Lower leg skin (tissue), 4 donors: ENCODE measurements at regions not wholly inside any gene's neighbourhood (a gene's known extent, or its start where the extent isn't known, plus 50 kb on each side); places are given as distances from the start of the nearest gene placed in this dataset.

ENCODE experiments used
- DNase-seq, 2 donors: peaks; one replicate each; pipeline ENCODE4 v3.0.0-alpha.2; 2019; ENCODE audit warnings: low spot score in 2 of 2
- H3K4me3 ChIP-seq: fragments of 200-600 bp; sonication (generic); 2 replicates; pipeline ENCODE4 v1.5.1; 2017; ENCODE audit warnings: mild to moderate bottlenecking, low read depth; ENCODE audit not compliant: poor library complexity, severe bottlenecking
- POLR2A ChIP-seq, 2 donors: fragments of 450-650 bp; IDR thresholded peaks; one replicate each; pipeline ENCODE4 v1.6.1; 2016 to 2017; ENCODE audit warnings: antibody characterized with exemption in 2 of 2, mild to moderate bottlenecking in 1 of 2, moderate library complexity in 1 of 2
- WGBS, 2 donors: methylation state at CpG; one replicate each; pipeline ENCODE4 v1.1.5; 2018; 5-methylcytosine and 5-hydroxymethylcytosine counted together
- intact Hi-C: fragments of 100-400 bp; cut with DNase I; formaldehyde crosslinking; loops from one replicate; pipeline ENCODE4 v1.15.0; 2023; ENCODE audit warnings: low total_unique reads
- TF ChIP-seq, protein P1 (sequence below), 3 donors: fragments of 450-650 bp; IDR thresholded peaks; one replicate each; pipeline ENCODE4 v1.5.1; 2016; ENCODE audit warnings: antibody characterized with exemption in 3 of 3, mild to moderate bottlenecking in 3 of 3, moderate library complexity in 2 of 3

DNA sequence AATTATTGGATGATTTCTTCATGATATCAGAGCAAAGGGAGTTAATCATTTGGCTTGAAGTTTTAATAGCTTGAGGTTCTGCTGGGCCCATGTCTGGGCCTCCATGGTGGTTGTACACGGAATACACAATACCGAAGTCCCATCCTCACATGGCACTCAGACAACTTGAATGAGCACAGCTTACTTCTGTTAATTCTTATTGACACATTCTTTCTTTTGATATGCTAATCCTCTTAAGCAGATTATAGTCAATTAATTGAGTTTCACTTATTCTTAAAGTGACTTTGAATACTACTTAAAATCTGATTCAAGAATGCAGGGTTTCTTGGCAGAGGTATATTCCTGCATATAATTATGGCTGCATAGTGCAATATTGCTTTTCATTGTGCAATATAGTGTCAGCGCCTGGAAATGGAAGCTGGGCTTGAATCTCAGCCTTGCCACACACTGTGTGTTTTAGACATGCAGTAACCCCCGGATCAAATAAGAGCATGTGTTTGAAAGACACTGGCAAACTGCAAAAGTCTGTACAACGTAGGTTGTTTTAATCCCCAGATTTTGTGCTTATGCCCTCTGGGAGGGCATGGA is 543.5 kb upstream of the ADARB2 start:
- TF ChIP-seq, protein P1, sequence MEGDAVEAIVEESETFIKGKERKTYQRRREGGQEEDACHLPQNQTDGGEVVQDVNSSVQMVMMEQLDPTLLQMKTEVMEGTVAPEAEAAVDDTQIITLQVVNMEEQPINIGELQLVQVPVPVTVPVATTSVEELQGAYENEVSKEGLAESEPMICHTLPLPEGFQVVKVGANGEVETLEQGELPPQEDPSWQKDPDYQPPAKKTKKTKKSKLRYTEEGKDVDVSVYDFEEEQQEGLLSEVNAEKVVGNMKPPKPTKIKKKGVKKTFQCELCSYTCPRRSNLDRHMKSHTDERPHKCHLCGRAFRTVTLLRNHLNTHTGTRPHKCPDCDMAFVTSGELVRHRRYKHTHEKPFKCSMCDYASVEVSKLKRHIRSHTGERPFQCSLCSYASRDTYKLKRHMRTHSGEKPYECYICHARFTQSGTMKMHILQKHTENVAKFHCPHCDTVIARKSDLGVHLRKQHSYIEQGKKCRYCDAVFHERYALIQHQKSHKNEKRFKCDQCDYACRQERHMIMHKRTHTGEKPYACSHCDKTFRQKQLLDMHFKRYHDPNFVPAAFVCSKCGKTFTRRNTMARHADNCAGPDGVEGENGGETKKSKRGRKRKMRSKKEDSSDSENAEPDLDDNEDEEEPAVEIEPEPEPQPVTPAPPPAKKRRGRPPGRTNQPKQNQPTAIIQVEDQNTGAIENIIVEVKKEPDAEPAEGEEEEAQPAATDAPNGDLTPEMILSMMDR (IDR thresholded peaks at IDR 0.05), result no peak
- no peak for TF ChIP-seq POLR2A (IDR thresholded peaks at IDR 0.05)
- no peak overlapping the region for H3K4me3 ChIP-seq
- WGBS, 2 donors, result 63 to 66% methylated on average over 5 of the region's 5 CpGs
- no peak for DNase-seq
- intact Hi-C loops, result no loop called here

- H3K4me3 ChIP-seq, result no peak overlapping the region
- 69 to 76% methylated on average over 4 of the region's 4 CpGs for WGBS, 2 donors
- no peak for DNase-seq
- TF ChIP-seq, protein P1 (IDR thresholded peaks at IDR 0.05), result no peak
- TF ChIP-seq POLR2A (IDR thresholded peaks at IDR 0.05), result no peak
- intact Hi-C loops, result no loop called here
These were observed 542.4 kb upstream of the ADARB2 start for GRCh38 chr10:2279711-2280110.

DNA sequence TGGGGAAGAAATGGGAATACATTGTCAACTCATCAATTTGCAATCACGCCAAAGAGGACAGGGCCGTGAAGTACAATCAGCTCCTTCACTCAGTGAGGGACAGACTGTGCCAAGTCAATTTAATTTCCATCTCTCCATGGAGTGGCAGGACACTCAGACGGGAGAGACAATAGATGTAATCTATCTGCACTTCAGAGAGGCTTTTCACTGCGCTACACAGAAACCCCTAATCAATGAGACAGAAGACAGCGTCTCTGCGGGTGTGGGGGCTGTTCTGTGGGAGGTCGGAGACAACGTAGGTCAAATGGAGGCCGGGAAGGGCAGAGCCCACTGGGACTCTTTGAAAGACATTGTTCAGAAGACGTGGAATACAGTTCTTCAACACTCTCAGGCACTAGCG is 541.0 kb upstream of the ADARB2 start:
- TF ChIP-seq, protein P1 (IDR thresholded peaks at IDR 0.05), result no peak
- TF ChIP-seq POLR2A (IDR thresholded peaks at IDR 0.05), result no peak

DNA sequence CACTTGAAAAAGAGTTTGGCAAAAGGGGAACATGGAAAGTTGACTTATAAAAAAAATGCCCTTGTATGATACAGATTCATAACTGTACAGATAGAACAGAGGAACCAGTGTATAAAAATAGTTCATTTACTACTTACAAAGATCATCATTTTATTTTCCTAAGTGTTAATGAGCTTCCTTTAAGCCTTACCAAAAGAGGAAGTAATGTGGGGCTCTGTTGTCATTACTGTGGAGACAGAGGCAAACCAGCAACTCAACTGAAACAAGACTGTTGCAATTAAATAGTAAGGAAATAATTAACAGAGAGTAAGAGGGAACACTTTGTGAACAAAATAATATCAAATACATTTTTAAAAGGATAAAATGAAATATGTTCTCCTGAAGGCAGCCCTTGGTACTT is 526.2 kb upstream of the ADARB2 start:
- DNase-seq, result no peak
- H3K4me3 ChIP-seq, result no peak overlapping the region
- TF ChIP-seq POLR2A (IDR thresholded peaks at IDR 0.05), result no peak
- TF ChIP-seq, protein P1 (IDR thresholded peaks at IDR 0.05), result no peak
- intact Hi-C loops, result no loop called here

More for the DNA sequence above, 541.0 kb upstream of the ADARB2 start:
- intact Hi-C loops, result no loop called here
- DNase-seq, result no peak
- no peak overlapping the region for H3K4me3 ChIP-seq
- 79 to 86% methylated on average over 11 of the region's 11 CpGs for WGBS, 2 donors

DNA sequence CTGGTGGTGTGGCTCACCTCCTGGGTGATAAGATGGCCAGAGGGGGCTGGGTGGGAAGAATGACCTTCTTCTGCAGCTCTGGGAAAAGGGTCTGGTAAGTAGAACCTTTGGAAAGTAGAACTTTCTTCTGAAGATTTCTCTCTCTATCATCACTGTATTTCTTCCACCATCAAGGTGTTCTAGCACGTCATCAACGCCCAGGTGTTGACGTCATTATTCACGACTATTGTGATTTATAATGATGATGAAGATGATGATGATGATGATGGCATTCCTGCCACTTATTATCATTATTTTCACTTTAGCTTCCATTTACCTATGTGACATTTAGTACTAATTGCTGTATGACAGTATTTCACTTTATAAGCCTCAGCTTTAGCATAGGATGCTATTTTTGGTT is 525.6 kb upstream of the ADARB2 start:
- TF ChIP-seq, protein P1 (IDR thresholded peaks at IDR 0.05), result no peak
- no peak for TF ChIP-seq POLR2A (IDR thresholded peaks at IDR 0.05)
- no peak overlapping the region for H3K4me3 ChIP-seq
- 84 to 89% methylated on average over 4 of the region's 4 CpGs for WGBS, 2 donors
- intact Hi-C loops, result no loop called here
- no peak for DNase-seq

GRCh38 chr10:2262333-2262732 is 525.0 kb upstream of the ADARB2 start:
- 49 to 51% methylated on average over 2 of the region's 2 CpGs for WGBS, 2 donors
- H3K4me3 ChIP-seq, result no peak overlapping the region
- intact Hi-C loops, result no loop called here
- no peak for TF ChIP-seq POLR2A (IDR thresholded peaks at IDR 0.05)
- TF ChIP-seq, protein P1 (IDR thresholded peaks at IDR 0.05), result no peak
- DNase-seq, result no peak
